Anterior cingulate cortex (tissue), 58 donors: ENCODE measurements at regions not wholly inside any gene's neighbourhood (a gene's known extent, or its start where the extent isn't known, plus 50 kb on each side); places are given as distances from the start of the nearest gene placed in this dataset.

Experiments
- DNase-seq, 58 donors: peaks; one replicate each; lab custom pipeline; 2025; lab: John Stamatoyannopoulos, UW

DNA sequence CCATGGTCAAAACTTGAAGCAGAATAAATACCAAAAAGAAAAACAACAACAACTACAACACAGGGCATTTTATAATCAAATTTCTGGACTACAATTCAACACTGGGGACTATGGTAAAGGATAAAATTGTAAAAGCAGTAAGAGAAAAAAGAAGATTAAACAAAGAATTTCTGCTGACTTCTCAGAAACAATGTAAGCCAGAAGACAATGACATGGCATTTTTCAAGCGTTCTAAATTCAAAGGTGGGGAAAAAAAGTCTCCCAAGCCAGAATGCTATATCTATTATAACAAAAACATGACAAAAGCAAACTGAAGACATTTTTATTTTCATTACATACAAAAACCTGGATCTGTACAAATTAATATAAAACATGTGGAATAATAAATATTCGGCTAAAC is 433.1 kb downstream of the NPHP4 start:
- no peak for DNase-seq

- DNase-seq = no peak
Measured at GRCh38 chr1:5555853-5556252, 436.4 kb downstream of the NPHP4 start.

DNA sequence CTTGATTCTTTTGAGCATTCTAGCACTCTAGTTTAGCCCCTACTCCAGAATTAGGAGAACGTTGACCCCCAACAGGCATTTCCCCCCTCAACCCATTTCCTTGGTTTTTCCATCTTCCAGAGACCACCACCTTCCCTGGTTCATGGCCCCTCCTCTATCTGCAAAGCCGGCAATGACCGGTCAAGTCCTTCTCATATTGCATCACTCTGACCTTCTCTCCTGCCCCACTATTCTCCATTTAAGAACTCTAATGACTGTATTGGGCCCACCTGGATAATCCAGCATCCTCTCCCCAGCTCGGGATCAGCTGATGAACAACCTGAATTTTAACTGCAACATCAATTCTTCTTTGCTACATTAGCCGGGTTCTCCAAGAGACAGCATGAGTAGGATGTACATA is 437.4 kb downstream of the NPHP4 start:
- DNase-seq = no peak

GRCh38 chr1:5554111-5554510 is 438.1 kb downstream of the NPHP4 start:
- DNase-seq = no peak

GRCh38 chr1:5552787-5553484 is 439.3 kb downstream of the NPHP4 start:
- no peak for DNase-seq

- no peak for DNase-seq
Measured at GRCh38 chr1:5551274-5551975, 440.8 kb downstream of the NPHP4 start.

DNA sequence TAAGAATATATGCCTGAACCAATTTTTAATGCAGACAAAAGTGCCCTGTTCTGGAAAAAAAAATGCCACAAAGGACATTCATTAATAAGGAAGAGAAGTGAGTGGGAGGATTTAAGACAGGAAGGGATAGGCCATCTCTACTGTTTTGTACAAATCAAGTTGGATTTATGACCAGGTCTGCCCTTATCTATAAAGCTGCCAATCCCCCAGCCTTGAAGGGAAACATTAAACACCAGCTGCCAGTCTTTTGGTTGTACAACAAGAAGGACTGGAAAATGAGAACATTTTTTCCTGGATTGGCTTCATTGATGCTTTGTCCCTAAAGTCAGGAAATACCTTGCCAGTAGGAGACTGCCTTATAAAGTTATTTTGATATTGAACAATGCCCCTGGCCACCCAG is 444.0 kb downstream of the NPHP4 start:
- no peak for DNase-seq

- DNase-seq = no peak
Measured at GRCh38 chr1:5543235-5543634, 449.0 kb downstream of the NPHP4 start.

GRCh38 chr1:5532811-5533210 is 459.4 kb downstream of the NPHP4 start:
- no peak for DNase-seq

- no peak for DNase-seq
Measured at GRCh38 chr1:5526822-5527551, 465.2 kb downstream of the NPHP4 start.

- DNase-seq = no peak
Measured at GRCh38 chr1:5526385-5526750, 465.9 kb downstream of the NPHP4 start.

DNA sequence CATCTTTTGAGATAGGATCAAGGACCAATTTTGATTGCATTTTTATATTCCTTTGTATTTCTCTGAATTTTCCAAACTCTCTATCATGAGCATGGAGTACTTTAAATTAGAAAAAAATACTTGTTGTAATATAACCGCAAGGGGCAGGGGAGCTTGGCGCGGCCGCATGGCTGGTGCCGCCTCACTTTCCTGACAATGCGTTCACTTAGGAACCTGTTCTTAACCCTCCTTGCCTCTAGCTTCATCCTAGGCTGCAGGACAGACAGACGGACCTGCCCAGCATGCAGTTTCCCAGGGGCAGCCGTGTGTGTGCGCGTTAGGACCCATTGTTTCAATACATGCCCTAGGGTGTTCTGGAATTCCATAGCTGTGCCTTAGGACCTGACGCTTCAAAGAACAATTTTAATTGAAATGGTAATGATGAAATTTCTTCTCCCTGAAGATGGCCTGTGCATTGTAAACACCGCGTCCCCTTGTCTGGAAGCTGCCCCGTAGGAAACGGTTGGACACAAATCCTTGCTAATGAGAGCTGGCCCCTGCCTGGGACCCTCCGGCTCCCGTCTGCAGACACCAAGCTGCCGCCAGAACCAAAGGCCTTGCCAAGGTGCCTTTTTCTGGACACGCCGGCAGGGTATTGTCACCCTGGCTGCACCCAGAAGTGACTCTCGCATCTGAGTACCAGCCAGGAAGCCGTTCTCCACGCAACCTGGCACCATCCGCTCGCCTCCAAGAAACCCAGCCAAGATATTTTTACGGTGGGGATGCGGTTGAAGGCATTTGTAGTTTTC is 466.4 kb downstream of the NPHP4 start:
- DNase-seq = no peak

GRCh38 chr1:5522531-5523145 is 469.6 kb downstream of the NPHP4 start:
- no peak for DNase-seq

DNA sequence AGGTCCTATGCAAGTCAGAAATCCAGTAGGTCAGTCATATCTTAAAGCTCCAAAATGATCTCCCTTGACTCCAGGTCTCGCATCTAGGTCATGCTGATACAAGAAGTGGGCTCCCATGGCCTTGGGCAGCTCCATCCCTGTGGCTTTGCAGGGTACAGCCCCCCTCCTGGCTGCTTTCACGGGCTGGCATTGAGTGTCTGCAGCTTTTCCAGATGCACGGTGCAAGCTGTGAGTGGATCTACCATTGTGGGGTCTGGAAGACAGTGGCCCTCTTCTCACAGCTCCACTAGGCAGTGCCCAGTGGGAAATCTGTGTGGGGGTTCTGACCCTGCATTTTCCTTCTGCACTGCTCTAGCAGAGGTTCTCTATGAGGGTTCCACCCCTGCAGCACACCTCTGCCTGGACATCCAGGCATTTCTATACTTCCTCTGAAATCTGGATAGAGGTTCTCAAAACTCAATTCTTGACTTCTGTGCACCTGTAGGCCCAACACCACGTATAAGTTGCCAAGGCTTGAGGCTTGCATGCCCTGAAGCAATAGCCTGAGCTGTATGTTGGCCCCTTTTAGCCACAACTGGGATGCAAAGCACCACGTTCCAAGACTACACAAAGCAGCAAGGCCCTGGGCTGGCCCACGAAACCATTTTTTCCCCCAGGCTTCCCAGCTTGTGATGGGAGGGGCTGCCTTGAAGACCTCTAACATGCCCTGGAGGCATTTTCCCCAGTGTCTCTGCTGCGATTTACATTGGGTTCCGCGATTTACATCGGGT is 472.7 kb downstream of the NPHP4 start:
- DNase-seq = no peak

- no peak for DNase-seq
Measured at GRCh38 chr1:5516756-5517155, 475.5 kb downstream of the NPHP4 start.

DNA sequence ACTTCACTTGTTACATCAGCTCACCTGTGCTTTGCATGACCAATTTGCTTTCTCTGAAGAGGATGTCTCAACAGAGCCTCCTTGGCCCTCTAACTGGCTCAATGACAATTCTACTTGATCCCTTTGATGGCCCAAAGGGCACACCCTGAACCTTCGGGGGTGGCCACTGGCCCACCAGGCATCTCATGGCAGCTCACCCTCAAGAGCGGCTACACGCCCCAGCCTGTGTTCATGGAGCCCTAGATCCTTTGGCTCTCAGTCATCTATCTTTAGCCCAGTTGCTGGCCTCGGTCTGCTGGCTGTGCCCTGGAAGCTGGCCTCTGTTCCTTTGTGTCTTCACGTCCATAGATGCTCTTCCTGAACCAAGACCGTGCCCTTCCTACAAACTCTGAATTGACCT is 476.7 kb downstream of the NPHP4 start:
- no peak for DNase-seq

GRCh38 chr1:5514527-5515183 is 477.6 kb downstream of the NPHP4 start:
- peak in 37 of 58 donors; percentile 3 to 79 (median 28) for DNase-seq

- DNase-seq = peak in 1 of 58 donors; percentile 8
Measured at GRCh38 chr1:5513846-5514526, 478.2 kb downstream of the NPHP4 start.
